ENCODE measurements at regions not wholly inside any gene's neighbourhood (a gene's known extent, or its start where the extent isn't known, plus 50 kb on each side); places are given as distances from the start of the nearest gene placed in this dataset.
A peak's percentile ranks its signal among the peaks of the same experiment; 100 is the strongest.

- FAIRE-seq, result no peak
- no peak for DNase-seq (ENCODE audit: insufficient read length, low spot score)
- no peak for TF ChIP-seq POLR2A (IDR thresholded peaks at IDR 0.05; ENCODE audit: low read depth, low read length)
Observed at GRCh38 chr5:20113931-20114330, 125.9 kb upstream of the CDH18 start.

GRCh38 chr5:20113031-20113715 lies 125.2 kb upstream of the CDH18 start:
- DNase-seq (ENCODE audit: insufficient read length, low spot score) (no peak), FAIRE-seq (no peak)
- TF ChIP-seq POLR2A (IDR thresholded peaks at IDR 0.05; ENCODE audit: low read depth, low read length), result no peak

GRCh38 chr5:20109326-20109725 lies 121.3 kb upstream of the CDH18 start:
- FAIRE-seq (no peak), DNase-seq (ENCODE audit: insufficient read length, low spot score) (no peak)
- no peak for TF ChIP-seq POLR2A (IDR thresholded peaks at IDR 0.05; ENCODE audit: low read depth, low read length)

- DNase-seq (ENCODE audit: insufficient read length, low spot score), result no peak
- peak; percentile 36 for FAIRE-seq
Observed at GRCh38 chr5:20105915-20106314, 117.9 kb upstream of the CDH18 start.

GRCh38 chr5:20102293-20102692 lies 114.3 kb upstream of the CDH18 start:
- FAIRE-seq (no peak), DNase-seq (ENCODE audit: insufficient read length, low spot score) (no peak)
- TF ChIP-seq POLR2A (IDR thresholded peaks at IDR 0.05; ENCODE audit: low read depth, low read length), result no peak

More at GRCh38 chr5:20105915-20106314, 117.9 kb upstream of the CDH18 start:
- TF ChIP-seq POLR2A (IDR thresholded peaks at IDR 0.05; ENCODE audit: low read depth, low read length), result no peak

GRCh38 chr5:20098694-20099093 lies 110.7 kb upstream of the CDH18 start:
- peak; percentile 27 for FAIRE-seq
- no peak for TF ChIP-seq POLR2A (IDR thresholded peaks at IDR 0.05; ENCODE audit: low read depth, low read length)

GRCh38 chr5:20088361-20088760 lies 100.4 kb upstream of the CDH18 start:
- TF ChIP-seq POLR2A (IDR thresholded peaks at IDR 0.05; ENCODE audit: low read depth, low read length), result no peak
- FAIRE-seq, result no peak
- DNase-seq (ENCODE audit: insufficient read length, low spot score), result no peak

More at GRCh38 chr5:20098694-20099093, 110.7 kb upstream of the CDH18 start:
- no peak for DNase-seq (ENCODE audit: insufficient read length, low spot score)

- TF ChIP-seq POLR2A (IDR thresholded peaks at IDR 0.05; ENCODE audit: low read depth, low read length), result no peak
- FAIRE-seq (no peak), DNase-seq (ENCODE audit: insufficient read length, low spot score) (no peak)
Observed at GRCh38 chr5:20087299-20087698, 99.3 kb upstream of the CDH18 start.

GRCh38 chr5:20077186-20077585 lies 89.2 kb upstream of the CDH18 start:
- FAIRE-seq, result peak; percentile 71

GRCh38 chr5:20056933-20057332 lies 68.9 kb upstream of the CDH18 start:
- FAIRE-seq (no peak), DNase-seq (ENCODE audit: insufficient read length, low spot score) (no peak)
- TF ChIP-seq POLR2A (IDR thresholded peaks at IDR 0.05; ENCODE audit: low read depth, low read length), result no peak

More at GRCh38 chr5:20077186-20077585, 89.2 kb upstream of the CDH18 start:
- no peak for DNase-seq (ENCODE audit: insufficient read length, low spot score)
- no peak for TF ChIP-seq POLR2A (IDR thresholded peaks at IDR 0.05; ENCODE audit: low read depth, low read length)

- no peak for TF ChIP-seq POLR2A (IDR thresholded peaks at IDR 0.05; ENCODE audit: low read depth, low read length)
- FAIRE-seq (peak; percentile 53), DNase-seq (ENCODE audit: insufficient read length, low spot score) (no peak)
Observed at GRCh38 chr5:20055301-20055700, 67.3 kb upstream of the CDH18 start.

GRCh38 chr5:20050262-20050661 lies 62.3 kb upstream of the CDH18 start:
- FAIRE-seq (peak; percentile 30), DNase-seq (ENCODE audit: insufficient read length, low spot score) (no peak)
- no peak for TF ChIP-seq POLR2A (IDR thresholded peaks at IDR 0.05; ENCODE audit: low read depth, low read length)

- no peak for TF ChIP-seq POLR2A (IDR thresholded peaks at IDR 0.05; ENCODE audit: low read depth, low read length)
- FAIRE-seq (no peak), DNase-seq (ENCODE audit: insufficient read length, low spot score) (no peak)
Observed at GRCh38 chr5:20044460-20044859, 56.5 kb upstream of the CDH18 start.

GRCh38 chr5:20041326-20042274 lies 53.6 kb upstream of the CDH18 start:
- FAIRE-seq (peak; percentile 88), DNase-seq (ENCODE audit: insufficient read length, low spot score) (no peak)
- no peak for TF ChIP-seq POLR2A (IDR thresholded peaks at IDR 0.05; ENCODE audit: low read depth, low read length)
